ENCODE measurements at regions not wholly inside any gene's neighbourhood (a gene's known extent, or its start where the extent isn't known, plus 50 kb on each side); places are given as distances from the start of the nearest gene placed in this dataset.
A peak's percentile ranks its signal among the peaks of the same experiment; 100 is the strongest.

- Histone ChIP-seq H3K4me1 (ENCODE audit: insufficient read depth, low read length) (peaks cover 29% of the 10 kb centered on the region), H3K9me3 (ENCODE audit: low read length) (no peaks in the 10 kb centered on the region), H2AFZ (ENCODE audit: low read depth, low read length) (no peak overlapping the region), H3K36me3 (ENCODE audit: insufficient read depth, low read length) (no peaks in the 10 kb centered on the region), H3K27me3 (ENCODE audit: insufficient read depth, low read length) (no peaks in the 10 kb centered on the region), H3K4me3 (ENCODE audit: low read length) (no peak overlapping the region)
Observed at GRCh38 chr4:114208574-114209151, 229.2 kb upstream of the ARSJ start.

DNA sequence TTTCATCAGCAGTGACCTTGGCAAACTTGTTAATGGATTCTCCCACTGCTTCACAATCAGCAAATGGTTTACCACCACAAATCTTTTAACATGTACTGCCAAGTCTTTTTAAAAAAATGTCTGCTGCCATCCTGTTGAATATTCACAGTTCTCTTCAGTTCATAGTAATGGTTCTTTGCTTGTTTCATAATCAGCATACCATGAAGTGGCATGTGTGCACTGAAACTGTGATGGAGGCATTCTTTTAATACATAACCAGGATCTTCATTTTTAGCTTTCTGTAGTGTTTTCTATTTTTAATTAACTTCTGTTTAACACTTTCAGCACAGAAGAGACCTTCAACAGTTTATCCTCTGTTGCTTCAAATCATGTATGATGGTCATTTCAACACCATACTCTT, 230.1 kb upstream of the ARSJ start:
- peaks cover 29% of the 10 kb centered on the region for H3K4me1 ChIP-seq (ENCODE audit: insufficient read depth, low read length)
- H3K4me3 ChIP-seq (ENCODE audit: low read length): no peak overlapping the region
- H2AFZ ChIP-seq (ENCODE audit: low read depth, low read length): peak overlapping the region; percentile 43
- H3K9me3 ChIP-seq (ENCODE audit: low read length): no peaks in the 10 kb centered on the region
- no peaks in the 10 kb centered on the region for H3K36me3 ChIP-seq (ENCODE audit: insufficient read depth, low read length)
- no peaks in the 10 kb centered on the region for H3K27me3 ChIP-seq (ENCODE audit: insufficient read depth, low read length)

GRCh38 chr4:114211556-114211955, 232.1 kb upstream of the ARSJ start:
- Histone ChIP-seq H2AFZ (ENCODE audit: low read depth, low read length) (no peak overlapping the region), H3K27me3 (ENCODE audit: insufficient read depth, low read length) (no peaks in the 10 kb centered on the region), H3K9me3 (ENCODE audit: low read length) (peaks cover 2% of the 10 kb centered on the region), H3K4me3 (ENCODE audit: low read length) (no peak overlapping the region), H3K4me1 (ENCODE audit: insufficient read depth, low read length) (peaks cover 29% of the 10 kb centered on the region), H3K36me3 (ENCODE audit: insufficient read depth, low read length) (no peaks in the 10 kb centered on the region)

DNA sequence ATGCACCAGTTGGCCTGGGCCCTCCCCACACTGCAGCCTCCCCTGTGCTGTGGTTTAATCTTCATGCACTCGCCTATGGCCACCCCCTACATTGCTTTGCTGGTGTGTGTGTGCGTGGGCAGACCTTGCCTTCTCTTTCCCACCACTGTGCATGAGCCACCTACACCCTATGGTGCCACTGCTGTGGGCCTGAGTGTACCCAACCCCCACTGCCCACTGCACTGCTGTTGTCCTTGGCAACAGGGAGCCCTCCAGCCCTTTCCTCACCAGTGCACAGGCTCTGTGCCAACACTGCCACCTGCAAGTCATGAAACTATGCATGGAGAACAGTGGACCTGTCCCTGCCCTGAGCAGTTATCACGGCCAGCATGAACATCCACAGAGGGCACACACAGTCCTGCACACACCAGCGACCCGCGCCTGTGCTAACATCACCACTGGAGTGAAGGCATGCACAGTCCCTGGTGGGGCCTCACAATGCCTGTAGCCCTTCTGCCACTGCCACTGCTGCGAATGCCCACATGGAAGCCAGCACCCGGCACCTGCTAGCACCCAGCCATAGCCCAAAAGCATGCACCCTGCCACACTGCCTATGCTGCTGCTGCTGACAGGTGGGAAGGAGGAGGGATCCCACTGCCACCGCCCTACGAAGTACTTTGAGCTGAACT, 237.8 kb upstream of the ARSJ start:
- Histone ChIP-seq H3K9me3 (ENCODE audit: low read length) (peaks cover 2% of the 10 kb centered on the region), H2AFZ (ENCODE audit: low read depth, low read length) (no peak overlapping the region), H3K4me3 (ENCODE audit: low read length) (no peak overlapping the region), H3K27me3 (ENCODE audit: insufficient read depth, low read length) (no peaks in the 10 kb centered on the region), H3K36me3 (ENCODE audit: insufficient read depth, low read length) (no peaks in the 10 kb centered on the region), H3K4me1 (ENCODE audit: insufficient read depth, low read length) (no peaks in the 10 kb centered on the region)

GRCh38 chr4:114223580-114223979, 244.1 kb upstream of the ARSJ start:
- Histone ChIP-seq H3K9me3 (ENCODE audit: low read length) (no peaks in the 10 kb centered on the region), H3K36me3 (ENCODE audit: insufficient read depth, low read length) (no peaks in the 10 kb centered on the region), H2AFZ (ENCODE audit: low read depth, low read length) (no peak overlapping the region), H3K4me3 (ENCODE audit: low read length) (no peak overlapping the region), H3K4me1 (ENCODE audit: insufficient read depth, low read length) (peaks cover 5% of the 10 kb centered on the region), H3K27me3 (ENCODE audit: insufficient read depth, low read length) (no peaks in the 10 kb centered on the region)

GRCh38 chr4:114225436-114225835, 246.0 kb upstream of the ARSJ start:
- H3K9me3 ChIP-seq (ENCODE audit: low read length): no peaks in the 10 kb centered on the region
- H3K27me3 ChIP-seq (ENCODE audit: insufficient read depth, low read length): no peaks in the 10 kb centered on the region

GRCh38 chr4:114226179-114226578, 246.7 kb upstream of the ARSJ start:
- H2AFZ ChIP-seq (ENCODE audit: low read depth, low read length): no peak overlapping the region
- H3K9me3 ChIP-seq (ENCODE audit: low read length): no peaks in the 10 kb centered on the region
- no peak overlapping the region for H3K4me3 ChIP-seq (ENCODE audit: low read length)

More at GRCh38 chr4:114225436-114225835, 246.0 kb upstream of the ARSJ start:
- Histone ChIP-seq H3K4me1 (ENCODE audit: insufficient read depth, low read length) (peaks cover 5% of the 10 kb centered on the region), H2AFZ (ENCODE audit: low read depth, low read length) (no peak overlapping the region), H3K4me3 (ENCODE audit: low read length) (no peak overlapping the region), H3K36me3 (ENCODE audit: insufficient read depth, low read length) (no peaks in the 10 kb centered on the region)

GRCh38 chr4:114226968-114227760, 247.7 kb upstream of the ARSJ start:
- Histone ChIP-seq H3K36me3 (ENCODE audit: insufficient read depth, low read length) (no peaks in the 10 kb centered on the region), H3K4me3 (ENCODE audit: low read length) (no peak overlapping the region)

More at GRCh38 chr4:114226179-114226578, 246.7 kb upstream of the ARSJ start:
- Histone ChIP-seq H3K36me3 (ENCODE audit: insufficient read depth, low read length) (no peaks in the 10 kb centered on the region), H3K27me3 (ENCODE audit: insufficient read depth, low read length) (no peaks in the 10 kb centered on the region), H3K4me1 (ENCODE audit: insufficient read depth, low read length) (peaks cover 5% of the 10 kb centered on the region)

DNA sequence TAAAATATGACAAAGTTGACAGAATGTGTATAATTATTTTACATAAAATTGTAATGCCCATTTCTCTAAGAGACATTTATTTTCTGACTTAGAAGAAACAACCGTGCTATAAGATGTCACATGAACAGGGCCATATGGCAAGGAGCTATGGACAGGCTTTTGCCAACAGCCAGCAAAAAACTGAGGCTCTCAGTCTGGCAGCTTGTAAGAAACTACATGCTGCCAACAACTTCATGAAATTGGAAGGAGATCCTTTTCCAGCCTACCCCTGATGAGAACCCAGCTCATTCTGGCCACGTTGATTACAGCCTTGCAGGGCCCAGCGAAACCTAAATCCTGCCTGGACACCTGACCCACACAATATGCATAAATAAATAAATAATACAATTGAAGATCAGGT, 250.3 kb upstream of the ARSJ start:
- Histone ChIP-seq H3K4me3 (ENCODE audit: low read length) (no peak overlapping the region), H3K4me1 (ENCODE audit: insufficient read depth, low read length) (peaks cover 5% of the 10 kb centered on the region), H3K27me3 (ENCODE audit: insufficient read depth, low read length) (no peaks in the 10 kb centered on the region), H3K9me3 (ENCODE audit: low read length) (no peaks in the 10 kb centered on the region), H3K36me3 (ENCODE audit: insufficient read depth, low read length) (no peaks in the 10 kb centered on the region), H2AFZ (ENCODE audit: low read depth, low read length) (no peak overlapping the region)

More at GRCh38 chr4:114226968-114227760, 247.7 kb upstream of the ARSJ start:
- no peaks in the 10 kb centered on the region for H3K9me3 ChIP-seq (ENCODE audit: low read length)
- peaks cover 5% of the 10 kb centered on the region for H3K4me1 ChIP-seq (ENCODE audit: insufficient read depth, low read length)
- H2AFZ ChIP-seq (ENCODE audit: low read depth, low read length): no peak overlapping the region
- no peaks in the 10 kb centered on the region for H3K27me3 ChIP-seq (ENCODE audit: insufficient read depth, low read length)

DNA sequence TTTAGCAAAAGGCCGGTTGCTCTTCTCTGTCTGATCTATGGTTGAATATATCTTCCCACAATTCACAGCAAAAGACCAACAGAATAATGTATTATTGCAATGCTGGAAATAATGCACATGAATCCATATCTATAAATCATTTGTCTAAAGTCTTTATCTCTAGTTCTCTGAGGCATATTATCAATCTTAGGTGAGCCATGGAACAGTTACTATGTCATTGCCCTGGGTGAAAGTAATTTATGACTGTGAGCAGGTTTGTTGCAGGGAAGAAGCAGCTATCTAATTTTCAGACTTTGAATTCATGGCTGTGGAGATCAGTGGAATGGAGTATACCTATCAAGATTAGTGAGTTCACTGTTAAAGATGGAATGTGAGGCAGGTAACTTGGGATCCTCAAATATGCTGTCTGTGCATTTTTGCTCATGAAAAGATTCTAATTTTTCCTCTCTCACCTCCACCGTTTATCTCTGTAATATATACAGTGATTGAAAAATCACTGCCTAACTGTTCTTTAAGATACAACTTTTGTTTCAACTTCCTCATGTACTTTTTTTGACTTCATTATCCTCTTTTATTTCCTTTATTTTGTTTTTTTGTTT, 256.8 kb upstream of the ARSJ start:
- Histone ChIP-seq H3K4me1 (ENCODE audit: insufficient read depth, low read length) (no peaks in the 10 kb centered on the region), H2AFZ (ENCODE audit: low read depth, low read length) (no peak overlapping the region), H3K4me3 (ENCODE audit: low read length) (no peak overlapping the region), H3K27me3 (ENCODE audit: insufficient read depth, low read length) (peaks cover 2% of the 10 kb centered on the region), H3K9me3 (ENCODE audit: low read length) (no peaks in the 10 kb centered on the region), H3K36me3 (ENCODE audit: insufficient read depth, low read length) (no peaks in the 10 kb centered on the region)

- Histone ChIP-seq H3K27me3 (ENCODE audit: insufficient read depth, low read length) (peaks cover 2% of the 10 kb centered on the region), H2AFZ (ENCODE audit: low read depth, low read length) (no peak overlapping the region), H3K4me1 (ENCODE audit: insufficient read depth, low read length) (no peaks in the 10 kb centered on the region), H3K36me3 (ENCODE audit: insufficient read depth, low read length) (no peaks in the 10 kb centered on the region), H3K4me3 (ENCODE audit: low read length) (no peak overlapping the region), H3K9me3 (ENCODE audit: low read length) (no peaks in the 10 kb centered on the region)
Observed at GRCh38 chr4:114237997-114238396, 258.6 kb upstream of the ARSJ start.

DNA sequence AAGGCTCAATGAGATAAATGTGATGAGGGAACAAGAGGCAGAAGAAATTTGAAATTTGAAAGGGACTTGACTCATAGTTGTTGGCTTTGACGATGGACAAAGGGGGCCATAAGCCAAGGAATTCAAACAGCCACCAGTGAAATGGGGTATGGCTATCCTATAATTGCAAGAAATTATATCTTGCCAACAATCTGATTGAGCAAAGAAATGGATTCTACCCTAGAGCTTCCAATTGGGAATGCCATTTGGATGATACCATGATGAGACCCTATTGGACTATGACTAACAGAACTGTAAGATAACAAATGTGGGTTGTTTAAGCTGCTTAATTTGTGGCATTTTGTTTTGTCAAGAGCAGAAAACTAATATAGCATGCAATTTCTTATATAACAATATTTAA, 270.1 kb upstream of the ARSJ start:
- Histone ChIP-seq H3K27me3 (ENCODE audit: insufficient read depth, low read length) (no peaks in the 10 kb centered on the region), H3K9me3 (ENCODE audit: low read length) (no peaks in the 10 kb centered on the region), H3K36me3 (ENCODE audit: insufficient read depth, low read length) (no peaks in the 10 kb centered on the region), H3K4me1 (ENCODE audit: insufficient read depth, low read length) (no peaks in the 10 kb centered on the region), H3K4me3 (ENCODE audit: low read length) (no peak overlapping the region), H2AFZ (ENCODE audit: low read depth, low read length) (no peak overlapping the region)

GRCh38 chr4:114249976-114250375, 270.5 kb upstream of the ARSJ start:
- Histone ChIP-seq H2AFZ (ENCODE audit: low read depth, low read length) (no peak overlapping the region), H3K27me3 (ENCODE audit: insufficient read depth, low read length) (no peaks in the 10 kb centered on the region), H3K9me3 (ENCODE audit: low read length) (no peaks in the 10 kb centered on the region), H3K4me3 (ENCODE audit: low read length) (no peak overlapping the region), H3K4me1 (ENCODE audit: insufficient read depth, low read length) (no peaks in the 10 kb centered on the region), H3K36me3 (ENCODE audit: insufficient read depth, low read length) (no peaks in the 10 kb centered on the region)
